Bronchial epithelial cell (primary cell): ENCODE measurements at regions not wholly inside any gene's neighbourhood (a gene's known extent, or its start where the extent isn't known, plus 50 kb on each side); places are given as distances from the start of the nearest gene placed in this dataset.

Source experiments
- DNase-seq: peaks from one replicate; pipeline ENCODE4 v3.0.0-alpha.2; 2010; ENCODE audit warnings: low read depth
- FAIRE-seq: peaks from 2 replicates; lab custom pipeline; 2011; peaks lifted over from hg19 to GRCh38; lab: Jason Lieb, UNC
- H3K27me3 ChIP-seq: 2 replicates; pipeline ENCODE4 v1.5.1; 2011; ENCODE audit warnings: low read length; ENCODE audit not compliant: control insufficient read depth, insufficient read depth
- H3K36me3 ChIP-seq: 2 replicates; pipeline ENCODE4 v1.5.1; 2011; ENCODE audit warnings: low read length; ENCODE audit not compliant: control insufficient read depth, insufficient read depth
- H3K4me3 ChIP-seq: 2 replicates; pipeline ENCODE4 v1.5.1; 2011; ENCODE audit warnings: mild to moderate bottlenecking, low read depth, low read length, control low read depth
- TF ChIP-seq, protein P1 (sequence below): IDR thresholded peaks from 2 replicates; pipeline ENCODE4 v1.5.1; 2011; ENCODE audit warnings: mild to moderate bottlenecking, moderate library complexity, low read length, control low read depth, inconsistent platforms; ENCODE audit not compliant: insufficient read depth, severe bottlenecking

DNA sequence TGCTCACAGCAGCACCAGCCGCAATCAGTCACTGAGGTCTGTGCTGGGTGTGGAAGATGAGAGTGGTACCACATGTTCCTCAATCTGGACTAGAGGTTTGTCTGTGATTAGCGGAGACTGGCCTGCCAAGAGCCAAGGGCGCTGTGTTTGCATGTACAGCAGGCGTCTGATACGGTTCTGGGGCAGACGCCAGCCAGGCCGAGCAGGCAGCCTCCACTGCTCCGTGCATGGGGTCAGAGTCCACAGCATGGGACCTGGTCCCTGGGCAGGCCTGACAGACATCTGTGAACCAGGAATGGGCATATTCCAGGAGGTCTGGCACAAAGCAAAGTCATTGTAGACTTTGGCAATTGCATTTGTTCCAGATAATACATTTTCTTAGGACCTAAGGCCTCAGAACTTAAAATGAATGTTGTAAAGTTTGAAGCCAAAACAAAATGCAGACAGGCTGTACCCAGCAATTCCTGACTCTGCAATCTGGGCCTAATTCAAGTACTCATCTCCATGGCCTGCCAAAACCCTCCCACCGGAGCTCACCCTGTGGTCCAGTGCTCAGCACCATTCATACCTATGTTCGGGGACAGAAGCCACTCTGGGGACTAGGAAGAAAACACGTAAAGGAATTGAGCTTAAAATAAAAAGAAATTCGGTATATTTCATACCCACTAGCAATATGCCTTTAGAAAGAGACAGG lies 50.0 kb upstream of the FAM20C start:
- TF ChIP-seq, protein P1, sequence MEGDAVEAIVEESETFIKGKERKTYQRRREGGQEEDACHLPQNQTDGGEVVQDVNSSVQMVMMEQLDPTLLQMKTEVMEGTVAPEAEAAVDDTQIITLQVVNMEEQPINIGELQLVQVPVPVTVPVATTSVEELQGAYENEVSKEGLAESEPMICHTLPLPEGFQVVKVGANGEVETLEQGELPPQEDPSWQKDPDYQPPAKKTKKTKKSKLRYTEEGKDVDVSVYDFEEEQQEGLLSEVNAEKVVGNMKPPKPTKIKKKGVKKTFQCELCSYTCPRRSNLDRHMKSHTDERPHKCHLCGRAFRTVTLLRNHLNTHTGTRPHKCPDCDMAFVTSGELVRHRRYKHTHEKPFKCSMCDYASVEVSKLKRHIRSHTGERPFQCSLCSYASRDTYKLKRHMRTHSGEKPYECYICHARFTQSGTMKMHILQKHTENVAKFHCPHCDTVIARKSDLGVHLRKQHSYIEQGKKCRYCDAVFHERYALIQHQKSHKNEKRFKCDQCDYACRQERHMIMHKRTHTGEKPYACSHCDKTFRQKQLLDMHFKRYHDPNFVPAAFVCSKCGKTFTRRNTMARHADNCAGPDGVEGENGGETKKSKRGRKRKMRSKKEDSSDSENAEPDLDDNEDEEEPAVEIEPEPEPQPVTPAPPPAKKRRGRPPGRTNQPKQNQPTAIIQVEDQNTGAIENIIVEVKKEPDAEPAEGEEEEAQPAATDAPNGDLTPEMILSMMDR: no peak
- H3K27me3 ChIP-seq: no peaks in the 10 kb centered on the region
- FAIRE-seq (no peak), DNase-seq (no peak)
- H3K36me3 ChIP-seq: no peaks in the 10 kb centered on the region
- H3K4me3 ChIP-seq: no peak overlapping the region
